Gastrocnemius medialis (tissue), 4 donors: ENCODE measurements at regions not wholly inside any gene's neighbourhood (a gene's known extent, or its start where the extent isn't known, plus 50 kb on each side); places are given as distances from the start of the nearest gene placed in this dataset.

Source experiments
- ATAC-seq, 2 donors: fragments of 150-250 bp; one replicate each; pipeline ENCODE4 v1.9.1; 2016
- DNase-seq, 2 donors: peaks; one replicate each; pipeline ENCODE4 v3.0.0-alpha.2; 2019
- H3K27ac ChIP-seq, 4 donors: fragments of 200-600 bp; sonication (generic); 1 replicate in 1 of 4; 2 replicates in 3 of 4; pipeline ENCODE4 v1.5.1; 2016 to 2018; ENCODE audit warnings: mild to moderate bottlenecking in 2 of 4, moderate library complexity in 1 of 4
- H3K27me3 ChIP-seq, 3 donors: fragments of 200-600 bp; sonication (generic) in 2 of 3; 1 replicate in 1 of 3; 2 replicates in 2 of 3; pipeline versions ENCODE4 v1.5.1 to v1.6.0; 2016 to 2019; ENCODE audit warnings: mild to moderate bottlenecking in 1 of 3, moderate library complexity in 1 of 3
- H3K36me3 ChIP-seq, 2 donors: fragments of 200-600 bp; sonication (generic) in 1 of 2; one replicate each; pipeline ENCODE4 v1.5.1; 2017 to 2018
- H3K4me1 ChIP-seq, 2 donors: fragments of 200-600 bp; sonication (generic) in 1 of 2; one replicate each; pipeline ENCODE4 v1.5.1; 2016 to 2017; ENCODE audit warnings: mild to moderate bottlenecking in 2 of 2
- H3K4me3 ChIP-seq, 4 donors: fragments of 200-600 bp; sonication (generic) in 3 of 4; 1 replicate in 1 of 4; 2 replicates in 3 of 4; pipeline ENCODE4 v1.5.1; 2016 to 2019; ENCODE audit warnings: mild to moderate bottlenecking in 2 of 4
- H3K9me3 ChIP-seq, 3 donors: fragments of 200-600 bp; sonication (generic) in 2 of 3; 1 replicate in 1 of 3; 2 replicates in 2 of 3; pipeline ENCODE4 v1.5.1; 2016 to 2019
- POLR2A ChIP-seq, 2 donors: fragments of 450-650 bp; IDR thresholded peaks; one replicate each; pipeline ENCODE4 v1.6.1; 2017; ENCODE audit warnings: antibody characterized with exemption in 2 of 2, mild to moderate bottlenecking in 2 of 2, moderate library complexity in 2 of 2
- in situ Hi-C, 4 donors: fragments of 200-750 bp; cut with MboI; loops; one replicate each; pipeline versions ENCODE4 v1.15.0 to v1.8.0; 2017; ENCODE audit warnings: low sequenced_read_pairs in 4 of 4
- intact Hi-C: fragments of 100-400 bp; cut with DNase I; formaldehyde crosslinking; loops from one replicate; pipeline ENCODE4 v1.15.1; 2023; ENCODE audit warnings: low total_unique reads
- TF ChIP-seq, protein P1 (sequence below), 5 experiments: fragments of 450-650 bp in 3 of 5; fragments of 200-600 bp in 2 of 5; sonication (generic) in 2 of 5; IDR thresholded peaks in 4 of 5; conservative IDR thresholded peaks in 1 of 5; 1 replicate in 4 of 5; 2 replicates in 1 of 5; pipeline ENCODE4 v1.5.1; 2016 to 2019; ENCODE audit warnings: antibody characterized with exemption in 5 of 5, mild to moderate bottlenecking in 3 of 5, moderate library complexity in 3 of 5

DNA sequence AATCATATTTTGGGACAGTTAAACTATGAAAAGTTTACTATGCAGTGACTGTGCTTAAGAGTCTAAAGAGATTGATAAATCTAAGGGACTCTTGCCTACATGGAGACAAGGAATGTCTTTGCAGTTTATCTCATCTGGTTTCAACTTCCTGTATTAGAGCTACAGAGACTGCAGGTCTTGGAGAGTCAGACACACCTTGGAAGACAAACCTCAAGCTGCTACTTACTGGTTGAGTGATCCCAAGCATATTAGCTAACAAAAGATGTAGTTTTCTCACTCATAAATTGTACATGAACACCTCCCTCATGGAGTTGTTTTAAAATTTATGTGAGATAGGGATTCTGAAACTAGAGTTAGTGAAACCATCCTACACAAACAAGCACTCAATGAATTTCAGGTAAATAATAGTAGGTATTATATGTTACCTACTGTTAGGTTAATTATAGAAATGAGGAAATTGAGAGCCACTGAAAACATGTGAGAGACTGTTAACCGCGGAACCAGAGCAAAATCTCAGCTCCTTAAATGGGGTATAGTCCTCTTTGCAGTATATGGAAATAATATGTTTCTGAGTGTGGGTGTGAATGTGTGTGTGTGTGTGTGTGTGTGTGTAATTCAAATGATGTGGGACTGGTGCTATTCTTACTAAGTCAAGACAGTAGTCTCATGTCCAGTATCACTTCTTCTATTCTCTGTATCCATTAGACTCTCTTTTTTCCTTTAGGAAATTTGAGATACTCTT lies 752.1 kb downstream of the DTWD2 start:
- no peak for DNase-seq
- no peaks in the 10 kb centered on the region for H3K4me1 ChIP-seq
- in situ Hi-C loops (no loop called here), intact Hi-C loops (no loop called here)
- no peaks in the 10 kb centered on the region for H3K36me3 ChIP-seq
- no peak overlapping the region for H3K27ac ChIP-seq
- H3K9me3 ChIP-seq, result no peaks in the 10 kb centered on the region
- TF ChIP-seq POLR2A (IDR thresholded peaks at IDR 0.05), result no peak
- TF ChIP-seq, protein P1, sequence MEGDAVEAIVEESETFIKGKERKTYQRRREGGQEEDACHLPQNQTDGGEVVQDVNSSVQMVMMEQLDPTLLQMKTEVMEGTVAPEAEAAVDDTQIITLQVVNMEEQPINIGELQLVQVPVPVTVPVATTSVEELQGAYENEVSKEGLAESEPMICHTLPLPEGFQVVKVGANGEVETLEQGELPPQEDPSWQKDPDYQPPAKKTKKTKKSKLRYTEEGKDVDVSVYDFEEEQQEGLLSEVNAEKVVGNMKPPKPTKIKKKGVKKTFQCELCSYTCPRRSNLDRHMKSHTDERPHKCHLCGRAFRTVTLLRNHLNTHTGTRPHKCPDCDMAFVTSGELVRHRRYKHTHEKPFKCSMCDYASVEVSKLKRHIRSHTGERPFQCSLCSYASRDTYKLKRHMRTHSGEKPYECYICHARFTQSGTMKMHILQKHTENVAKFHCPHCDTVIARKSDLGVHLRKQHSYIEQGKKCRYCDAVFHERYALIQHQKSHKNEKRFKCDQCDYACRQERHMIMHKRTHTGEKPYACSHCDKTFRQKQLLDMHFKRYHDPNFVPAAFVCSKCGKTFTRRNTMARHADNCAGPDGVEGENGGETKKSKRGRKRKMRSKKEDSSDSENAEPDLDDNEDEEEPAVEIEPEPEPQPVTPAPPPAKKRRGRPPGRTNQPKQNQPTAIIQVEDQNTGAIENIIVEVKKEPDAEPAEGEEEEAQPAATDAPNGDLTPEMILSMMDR (IDR thresholded peaks at IDR 0.05 in 4 of 5, conservative IDR thresholded peaks at IDR 0.05 in 1 of 5), result no peak
- no peaks in the 10 kb centered on the region for H3K27me3 ChIP-seq
- no peak for ATAC-seq
- no peak overlapping the region for H3K4me3 ChIP-seq

DNA sequence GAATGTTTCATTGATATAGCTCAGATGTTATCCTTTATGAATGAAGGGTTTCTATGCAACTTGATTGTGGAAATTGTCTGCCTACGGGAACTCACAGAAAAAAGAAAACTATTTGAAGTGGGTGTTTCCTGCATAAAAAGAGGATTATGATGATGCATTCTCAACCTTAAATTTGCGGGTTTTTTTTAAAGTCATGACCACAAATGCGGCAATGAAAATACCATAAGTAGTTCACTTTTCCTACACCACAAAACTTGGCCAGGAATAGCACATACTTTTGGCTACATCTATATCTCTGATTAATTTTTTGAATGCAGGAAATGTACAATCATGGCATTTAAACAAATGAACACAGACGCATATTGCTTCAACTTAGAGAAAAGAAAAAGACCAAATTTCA lies 754.7 kb downstream of the DTWD2 start:
- in situ Hi-C loops, result no loop called here
- TF ChIP-seq POLR2A (IDR thresholded peaks at IDR 0.05), result no peak
- TF ChIP-seq, protein P1 (IDR thresholded peaks at IDR 0.05 in 4 of 5, conservative IDR thresholded peaks at IDR 0.05 in 1 of 5), result no peak
- H3K27ac ChIP-seq, result no peak overlapping the region

DNA sequence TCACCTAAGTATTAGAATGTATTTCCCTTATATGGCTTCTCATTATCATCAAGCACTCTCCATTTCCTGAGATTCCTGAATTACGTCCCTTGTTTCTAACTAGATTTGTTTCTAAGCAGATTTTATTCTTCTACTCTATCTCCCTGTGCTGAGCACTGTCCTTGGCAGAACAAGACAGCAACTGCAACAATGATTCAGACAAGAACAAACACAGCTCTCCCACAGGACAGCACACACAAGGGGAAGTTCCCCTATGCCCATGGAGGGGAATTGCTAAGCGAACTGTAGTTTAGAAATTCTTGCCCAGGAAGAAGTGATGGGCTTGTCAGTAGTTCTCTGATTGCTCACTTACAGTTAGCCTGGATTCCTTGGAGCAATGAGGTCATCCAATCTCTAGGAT lies 759.9 kb downstream of the DTWD2 start:
- Histone ChIP-seq H3K36me3 (no peaks in the 10 kb centered on the region), H3K27ac (no peak overlapping the region), H3K4me1 (no peaks in the 10 kb centered on the region), H3K9me3 (no peaks in the 10 kb centered on the region), H3K27me3 (no peaks in the 10 kb centered on the region), H3K4me3 (no peak overlapping the region)
- intact Hi-C loops (no loop called here), in situ Hi-C loops (no loop called here)
- TF ChIP-seq, protein P1 (IDR thresholded peaks at IDR 0.05 in 4 of 5, conservative IDR thresholded peaks at IDR 0.05 in 1 of 5), result no peak
- no peak for TF ChIP-seq POLR2A (IDR thresholded peaks at IDR 0.05)
- ATAC-seq (no peak), DNase-seq (no peak)

More for the DNA sequence above, 754.7 kb downstream of the DTWD2 start:
- Histone ChIP-seq H3K4me3 (no peak overlapping the region), H3K36me3 (no peaks in the 10 kb centered on the region), H3K27me3 (no peaks in the 10 kb centered on the region), H3K4me1 (no peaks in the 10 kb centered on the region), H3K9me3 (no peaks in the 10 kb centered on the region)
- DNase-seq, result no peak
- ATAC-seq, result no peak
- intact Hi-C loops, result no loop called here

DNA sequence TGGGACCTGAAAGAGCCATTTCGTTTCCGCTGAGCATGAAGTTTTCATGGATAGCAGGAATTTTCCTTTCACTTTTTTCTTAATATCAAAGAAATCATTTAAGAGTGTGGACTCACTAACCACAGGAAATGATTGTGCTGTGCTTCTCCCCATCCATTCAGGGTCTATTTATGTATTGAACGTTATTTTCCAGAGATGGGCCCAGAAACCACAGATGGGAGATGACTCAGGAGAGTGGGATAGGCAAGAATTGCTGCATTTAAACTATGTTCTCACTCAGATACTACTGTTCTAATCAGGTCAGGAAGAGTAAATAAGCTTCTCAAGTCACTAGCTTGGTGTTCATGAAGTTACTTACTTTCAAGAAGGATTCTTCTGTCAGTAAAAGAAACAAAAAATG lies 763.8 kb downstream of the DTWD2 start:
- in situ Hi-C loops, result no loop called here

More for the DNA sequence above, 763.8 kb downstream of the DTWD2 start:
- no peak for TF ChIP-seq POLR2A (IDR thresholded peaks at IDR 0.05)
- TF ChIP-seq, protein P1 (IDR thresholded peaks at IDR 0.05 in 4 of 5, conservative IDR thresholded peaks at IDR 0.05 in 1 of 5), result no peak
- no peak overlapping the region for H3K4me3 ChIP-seq
- no peaks in the 10 kb centered on the region for H3K4me1 ChIP-seq
- no peak overlapping the region for H3K27ac ChIP-seq
- H3K9me3 ChIP-seq, result no peaks in the 10 kb centered on the region
- H3K36me3 ChIP-seq, result no peaks in the 10 kb centered on the region
- no peak for ATAC-seq
- no peak for DNase-seq
- no peaks in the 10 kb centered on the region for H3K27me3 ChIP-seq
- intact Hi-C loops, result no loop called here
